Gastroesophageal sphincter (tissue), 3 donors: ENCODE measurements at regions not wholly inside any gene's neighbourhood (a gene's known extent, or its start where the extent isn't known, plus 50 kb on each side); places are given as distances from the start of the nearest gene placed in this dataset.

Source experiments
- CTCF ChIP-seq, 4 experiments: fragments of 200-600 bp in 2 of 4; fragments of 450-650 bp in 2 of 4; sonication (generic) in 1 of 4; IDR thresholded peaks; one replicate each; pipeline ENCODE4 v1.5.1; 2017 to 2019; ENCODE audit warnings: antibody characterized with exemption in 4 of 4, mild to moderate bottlenecking in 2 of 4, moderate library complexity in 2 of 4
- POLR2A ChIP-seq, 2 donors: fragments of 450-650 bp; IDR thresholded peaks; one replicate each; pipeline ENCODE4 v1.6.1; 2017; ENCODE audit warnings: antibody characterized with exemption in 2 of 2, mild to moderate bottlenecking in 2 of 2, moderate library complexity in 1 of 2

GRCh38 chr10:10892290-10892875, 125.3 kb upstream of the CELF2 start:
- no peak for TF ChIP-seq CTCF (IDR thresholded peaks at IDR 0.05)
- no peak for TF ChIP-seq POLR2A (IDR thresholded peaks at IDR 0.05)
